RPMI7951 (cell line): ENCODE measurements at regions not wholly inside any gene's neighbourhood (a gene's known extent, or its start where the extent isn't known, plus 50 kb on each side); places are given as distances from the start of the nearest gene placed in this dataset.

Experiments
- DNase-seq: peaks from one replicate; pipeline ENCODE4 v3.0.0-alpha.2; 2012; ENCODE audit warnings: low read depth

GRCh38 chr21:35428937-35429336 is 379.8 kb upstream of the RUNX1 start:
- no peak for DNase-seq

- DNase-seq = peak; percentile 59
Observed at GRCh38 chr21:35428489-35428888, 379.4 kb upstream of the RUNX1 start.

GRCh38 chr21:35428001-35428320 is 378.9 kb upstream of the RUNX1 start:
- DNase-seq = no peak

GRCh38 chr21:35427320-35428000 is 378.4 kb upstream of the RUNX1 start:
- DNase-seq = no peak

- DNase-seq = no peak
Observed at GRCh38 chr21:35426897-35427296, 377.8 kb upstream of the RUNX1 start.

- no peak for DNase-seq
Observed at GRCh38 chr21:35426469-35426868, 377.4 kb upstream of the RUNX1 start.

GRCh38 chr21:35424122-35424521 is 375.0 kb upstream of the RUNX1 start:
- no peak for DNase-seq

- peak; percentile 15 for DNase-seq
Observed at GRCh38 chr21:35423709-35424108, 374.6 kb upstream of the RUNX1 start.

- no peak for DNase-seq
Observed at GRCh38 chr21:35422011-35422410, 372.9 kb upstream of the RUNX1 start.

- DNase-seq = no peak
Observed at GRCh38 chr21:35421221-35421620, 372.1 kb upstream of the RUNX1 start.

- no peak for DNase-seq
Observed at GRCh38 chr21:35420656-35421055, 371.6 kb upstream of the RUNX1 start.

GRCh38 chr21:35417762-35418161 is 368.7 kb upstream of the RUNX1 start:
- no peak for DNase-seq

GRCh38 chr21:35416866-35417489 is 367.9 kb upstream of the RUNX1 start:
- no peak for DNase-seq

GRCh38 chr21:35414507-35415139 is 365.5 kb upstream of the RUNX1 start:
- no peak for DNase-seq

- no peak for DNase-seq
Observed at GRCh38 chr21:35414056-35414455, 365.0 kb upstream of the RUNX1 start.

GRCh38 chr21:35412231-35412630 is 363.1 kb upstream of the RUNX1 start:
- DNase-seq = no peak

GRCh38 chr21:35411434-35411833 is 362.3 kb upstream of the RUNX1 start:
- DNase-seq = no peak

GRCh38 chr21:35410656-35411055 is 361.6 kb upstream of the RUNX1 start:
- DNase-seq = no peak

GRCh38 chr21:35410123-35410522 is 361.0 kb upstream of the RUNX1 start:
- no peak for DNase-seq

GRCh38 chr21:35408401-35408800 is 359.3 kb upstream of the RUNX1 start:
- peak; percentile 33 for DNase-seq

- no peak for DNase-seq
Observed at GRCh38 chr21:35406635-35407034, 357.5 kb upstream of the RUNX1 start.

GRCh38 chr21:35405981-35406380 is 356.9 kb upstream of the RUNX1 start:
- DNase-seq = no peak

GRCh38 chr21:35404247-35404646 is 355.1 kb upstream of the RUNX1 start:
- DNase-seq = no peak
